ENCODE measurements at regions not wholly inside any gene's neighbourhood (a gene's known extent, or its start where the extent isn't known, plus 50 kb on each side); places are given as distances from the start of the nearest gene placed in this dataset.

- intact Hi-C loops (cut with DNase I), result no loop called here
- 92% methylated on average over 4 of the region's 4 CpGs for WGBS
- Histone ChIP-seq H3K27me3 (replicated peaks; ENCODE audit: insufficient read depth) (no peaks in the 10 kb centered on the region), H3K36me3 (no peaks in the 10 kb centered on the region), H3K9me3 (no peaks in the 10 kb centered on the region), H3K4me1 (replicated peaks) (no peaks in the 10 kb centered on the region), H3K27ac (no peak overlapping the region), H3K4me3 (no peak overlapping the region)
- no peak for TF ChIP-seq POLR2A (IDR thresholded peaks at IDR 0.05)
- TF ChIP-seq POLR2AphosphoS5 (IDR thresholded peaks at IDR 0.05), result no peak
- TF ChIP-seq CTCF (IDR thresholded peaks at IDR 0.05), result no peak
- no peak for DNase-seq (ENCODE audit: low spot score)
Observed at GRCh38 chr1:182193908-182194550, 132.5 kb upstream of the ZNF648 start.

GRCh38 chr1:182192966-182193365 lies 131.5 kb upstream of the ZNF648 start:
- WGBS, result 90% methylated on average over 4 of the region's 4 CpGs
- H3K4me1 ChIP-seq (replicated peaks), result no peaks in the 10 kb centered on the region
- H3K9me3 ChIP-seq, result no peaks in the 10 kb centered on the region
- H3K36me3 ChIP-seq, result no peaks in the 10 kb centered on the region
- no peak overlapping the region for H3K4me3 ChIP-seq
- H3K27me3 ChIP-seq (replicated peaks; ENCODE audit: insufficient read depth), result no peaks in the 10 kb centered on the region
- no peak for TF ChIP-seq POLR2A (IDR thresholded peaks at IDR 0.05)
- intact Hi-C loops (cut with DNase I), result no loop called here
- no peak overlapping the region for H3K27ac ChIP-seq
- DNase-seq (ENCODE audit: low spot score), result no peak

- no peak for DNase-seq (ENCODE audit: low spot score)
- Histone ChIP-seq H3K4me1 (replicated peaks) (no peaks in the 10 kb centered on the region), H3K27ac (no peak overlapping the region), H3K9me3 (no peaks in the 10 kb centered on the region), H3K4me3 (no peak overlapping the region), H3K27me3 (replicated peaks; ENCODE audit: insufficient read depth) (no peaks in the 10 kb centered on the region), H3K36me3 (no peaks in the 10 kb centered on the region)
- WGBS, result 91% methylated on average over 3 of the region's 3 CpGs
- intact Hi-C loops (cut with DNase I), result no loop called here
- no peak for TF ChIP-seq POLR2A (IDR thresholded peaks at IDR 0.05)
- TF ChIP-seq POLR2AphosphoS5 (IDR thresholded peaks at IDR 0.05), result no peak
- TF ChIP-seq CTCF (IDR thresholded peaks at IDR 0.05), result no peak
Observed at GRCh38 chr1:182192215-182192614, 130.7 kb upstream of the ZNF648 start.

GRCh38 chr1:182191381-182192115 lies 130.0 kb upstream of the ZNF648 start:
- no peak for TF ChIP-seq POLR2A (IDR thresholded peaks at IDR 0.05)
- no peak for TF ChIP-seq CTCF (IDR thresholded peaks at IDR 0.05)
- no peak for TF ChIP-seq POLR2AphosphoS5 (IDR thresholded peaks at IDR 0.05)
- H3K4me3 ChIP-seq, result no peak overlapping the region
- no peak overlapping the region for H3K27ac ChIP-seq
- no peaks in the 10 kb centered on the region for H3K4me1 ChIP-seq (replicated peaks)
- H3K9me3 ChIP-seq, result no peaks in the 10 kb centered on the region
- intact Hi-C loops (cut with DNase I), result no loop called here
- WGBS, result 63% methylated on average over 2 of the region's 2 CpGs
- H3K36me3 ChIP-seq, result no peaks in the 10 kb centered on the region
- no peaks in the 10 kb centered on the region for H3K27me3 ChIP-seq (replicated peaks; ENCODE audit: insufficient read depth)
- DNase-seq (ENCODE audit: low spot score), result no peak

- intact Hi-C loops (cut with DNase I), result no loop called here
Observed at GRCh38 chr1:182189535-182190066, 128.1 kb upstream of the ZNF648 start.

More at GRCh38 chr1:182189535-182190066, 128.1 kb upstream of the ZNF648 start:
- DNase-seq (ENCODE audit: low spot score), result no peak
- 84% methylated on average over 3 of the region's 3 CpGs for WGBS
- H3K27me3 ChIP-seq (replicated peaks; ENCODE audit: insufficient read depth), result no peaks in the 10 kb centered on the region
- no peak overlapping the region for H3K4me3 ChIP-seq
- no peaks in the 10 kb centered on the region for H3K9me3 ChIP-seq
- TF ChIP-seq POLR2AphosphoS5 (IDR thresholded peaks at IDR 0.05), result no peak
- no peak for TF ChIP-seq CTCF (IDR thresholded peaks at IDR 0.05)
- TF ChIP-seq POLR2A (IDR thresholded peaks at IDR 0.05), result no peak
- H3K4me1 ChIP-seq (replicated peaks), result no peaks in the 10 kb centered on the region
- no peak overlapping the region for H3K27ac ChIP-seq
- no peaks in the 10 kb centered on the region for H3K36me3 ChIP-seq
